Astrocyte of the hippocampus (primary cell): ENCODE measurements at regions not wholly inside any gene's neighbourhood (a gene's known extent, or its start where the extent isn't known, plus 50 kb on each side); places are given as distances from the start of the nearest gene placed in this dataset.
"Not testable (repeated sequence)": the region's sequence is repeated elsewhere in the genome, so short reads cannot be mapped to it uniquely, and the experiment has no call there.

Source experiments
- DNase-seq: peaks from one replicate; pipeline ENCODE4 v3.0.0; 2011; ENCODE audit warnings: low read depth, low spot score

GRCh38 chr17:27065588-27065987, 228.3 kb upstream of the WSB1 start:
- DNase-seq, result no peak

GRCh38 chr17:27066315-27066714, 227.6 kb upstream of the WSB1 start:
- DNase-seq, result no peak

- DNase-seq, result no peak
Measured at GRCh38 chr17:27069842-27070508, 223.9 kb upstream of the WSB1 start.

GRCh38 chr17:27070836-27071235, 223.1 kb upstream of the WSB1 start:
- no peak for DNase-seq

GRCh38 chr17:27072885-27073284, 221.0 kb upstream of the WSB1 start:
- DNase-seq, result no peak

GRCh38 chr17:27076814-27077213, 217.1 kb upstream of the WSB1 start:
- no peak for DNase-seq

GRCh38 chr17:27078296-27078695, 215.6 kb upstream of the WSB1 start:
- DNase-seq, result no peak

GRCh38 chr17:27079660-27080059, 214.3 kb upstream of the WSB1 start:
- no peak for DNase-seq

- DNase-seq, result no peak
Measured at GRCh38 chr17:27081002-27081638, 212.8 kb upstream of the WSB1 start.

GRCh38 chr17:27082023-27082774, 211.7 kb upstream of the WSB1 start:
- DNase-seq, result no peak

GRCh38 chr17:27082775-27083154, 211.1 kb upstream of the WSB1 start:
- no peak for DNase-seq

- DNase-seq, result no peak
Measured at GRCh38 chr17:27083408-27084185, 210.3 kb upstream of the WSB1 start.

GRCh38 chr17:27085517-27085916, 208.4 kb upstream of the WSB1 start:
- no peak for DNase-seq

GRCh38 chr17:27086526-27086925, 207.4 kb upstream of the WSB1 start:
- no peak for DNase-seq

- DNase-seq, result no peak
Measured at GRCh38 chr17:27087935-27088766, 205.8 kb upstream of the WSB1 start.

- no peak for DNase-seq
Measured at GRCh38 chr17:27088767-27089078, 205.2 kb upstream of the WSB1 start.

- DNase-seq, result not testable (repeated sequence)
Measured at GRCh38 chr17:27089079-27089928, 204.6 kb upstream of the WSB1 start.

- DNase-seq, result no peak
Measured at GRCh38 chr17:27089929-27090247, 204.0 kb upstream of the WSB1 start.

- DNase-seq, result not testable (repeated sequence)
Measured at GRCh38 chr17:27090450-27091042, 203.4 kb upstream of the WSB1 start.

GRCh38 chr17:27091043-27091497, 202.8 kb upstream of the WSB1 start:
- DNase-seq, result no peak
